ENCODE measurements at regions not wholly inside any gene's neighbourhood (a gene's known extent, or its start where the extent isn't known, plus 50 kb on each side); places are given as distances from the start of the nearest gene placed in this dataset.
"Not testable (repeated sequence)": the region's sequence is repeated elsewhere in the genome, so short reads cannot be mapped to it uniquely, and the experiment has no call there.

DNA sequence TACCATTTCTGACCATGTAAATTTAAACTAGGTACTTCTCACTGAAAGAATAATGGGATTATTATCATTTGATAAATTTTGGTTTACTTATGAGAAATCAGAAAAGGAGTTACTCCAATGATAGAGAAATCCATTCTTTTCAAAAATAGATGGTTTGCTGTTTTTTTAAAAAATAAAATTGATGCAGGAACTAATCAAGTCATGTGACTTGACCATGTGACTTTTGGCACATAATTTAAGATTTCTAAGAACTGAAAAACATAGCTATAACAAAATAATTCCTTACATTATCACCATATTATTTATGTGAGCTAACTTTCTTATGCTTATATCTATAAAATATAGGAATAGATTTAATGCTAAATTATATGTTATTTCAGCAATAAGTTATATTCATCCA, 247.1 kb upstream of the FIGN start:
- no peak overlapping the region for H3K27ac ChIP-seq
- TF ChIP-seq, protein P1, sequence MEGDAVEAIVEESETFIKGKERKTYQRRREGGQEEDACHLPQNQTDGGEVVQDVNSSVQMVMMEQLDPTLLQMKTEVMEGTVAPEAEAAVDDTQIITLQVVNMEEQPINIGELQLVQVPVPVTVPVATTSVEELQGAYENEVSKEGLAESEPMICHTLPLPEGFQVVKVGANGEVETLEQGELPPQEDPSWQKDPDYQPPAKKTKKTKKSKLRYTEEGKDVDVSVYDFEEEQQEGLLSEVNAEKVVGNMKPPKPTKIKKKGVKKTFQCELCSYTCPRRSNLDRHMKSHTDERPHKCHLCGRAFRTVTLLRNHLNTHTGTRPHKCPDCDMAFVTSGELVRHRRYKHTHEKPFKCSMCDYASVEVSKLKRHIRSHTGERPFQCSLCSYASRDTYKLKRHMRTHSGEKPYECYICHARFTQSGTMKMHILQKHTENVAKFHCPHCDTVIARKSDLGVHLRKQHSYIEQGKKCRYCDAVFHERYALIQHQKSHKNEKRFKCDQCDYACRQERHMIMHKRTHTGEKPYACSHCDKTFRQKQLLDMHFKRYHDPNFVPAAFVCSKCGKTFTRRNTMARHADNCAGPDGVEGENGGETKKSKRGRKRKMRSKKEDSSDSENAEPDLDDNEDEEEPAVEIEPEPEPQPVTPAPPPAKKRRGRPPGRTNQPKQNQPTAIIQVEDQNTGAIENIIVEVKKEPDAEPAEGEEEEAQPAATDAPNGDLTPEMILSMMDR (conservative IDR thresholded peaks at IDR 0.05; ENCODE audit: low read depth), result no peak
- DNase-seq (ENCODE audit: low spot score), result no peak
- ChIA-PET POLR2A (ENCODE audit: low non-redundant PET) (no interaction called here), CTCF (no interaction called here)

DNA sequence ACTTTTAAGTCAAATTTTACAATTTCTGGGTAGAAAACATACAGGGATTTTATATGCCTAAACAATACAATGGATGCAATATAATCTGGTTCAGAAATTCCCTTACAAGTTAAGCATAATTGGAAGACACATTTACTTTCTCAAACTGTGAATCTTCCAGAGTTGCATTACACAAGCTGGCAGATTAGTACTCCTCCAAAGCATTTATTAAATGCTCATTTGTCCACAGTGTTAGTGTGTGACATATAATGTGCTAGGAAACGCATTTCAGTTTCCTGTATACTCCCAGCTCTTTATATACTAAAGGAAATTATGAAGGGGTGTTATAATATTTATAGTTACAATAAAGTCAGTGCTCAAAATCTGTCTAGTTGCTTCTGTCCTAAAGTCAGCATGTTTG, 239.0 kb upstream of the FIGN start:
- H3K27ac ChIP-seq, result no peak overlapping the region
- CTCF ChIA-PET, result no interaction called here
- POLR2A ChIA-PET (ENCODE audit: low non-redundant PET), result no interaction called here
- no peak for DNase-seq (ENCODE audit: low spot score)
- TF ChIP-seq, protein P1 (conservative IDR thresholded peaks at IDR 0.05; ENCODE audit: low read depth), result no peak

DNA sequence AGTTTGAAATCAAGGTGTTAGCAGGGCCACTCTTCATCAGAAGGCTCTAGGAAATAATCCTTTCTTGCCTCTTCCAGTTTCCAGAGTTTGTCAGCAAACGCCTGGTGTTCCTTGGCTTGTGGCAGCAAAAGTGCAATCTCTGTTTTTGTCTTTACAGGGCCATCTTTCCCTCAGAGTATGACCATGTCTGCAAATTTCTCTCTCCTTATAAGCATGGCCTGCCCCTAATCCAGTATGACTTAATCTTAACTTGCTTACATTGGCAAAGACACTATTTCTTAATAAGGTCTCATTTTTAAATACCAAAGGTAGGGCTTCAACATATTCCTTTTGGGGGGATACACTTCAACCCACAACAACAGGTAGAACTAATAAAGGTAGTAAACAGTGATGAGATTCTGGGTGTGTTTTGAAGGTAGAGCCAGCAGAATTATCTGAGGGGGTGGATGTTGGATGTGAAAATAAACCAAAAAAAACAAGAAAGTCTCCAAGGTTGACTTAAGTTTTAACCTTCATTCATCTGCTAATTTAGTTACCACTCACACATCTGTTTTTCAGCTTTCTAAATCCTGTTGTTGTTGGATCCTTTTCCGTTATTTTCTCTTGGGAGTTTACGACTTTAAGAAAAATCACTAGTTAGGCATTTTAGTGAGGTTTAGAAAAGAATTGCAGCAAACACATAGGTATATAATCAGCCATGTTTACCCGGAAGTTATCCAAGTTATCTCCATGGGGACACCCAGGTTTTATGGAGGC, 234.4 kb upstream of the FIGN start:
- no peak overlapping the region for H3K27ac ChIP-seq
- ChIA-PET POLR2A (ENCODE audit: low non-redundant PET) (no interaction called here), CTCF (interaction anchor here (0.6 kb wide), 2 partner anchors 25 to 65 kb away, joined by 3 to 4 read pairs; no protein-coding TSS in a partner anchor)
- TF ChIP-seq, protein P1 (conservative IDR thresholded peaks at IDR 0.05; ENCODE audit: low read depth), result no peak
- no peak for DNase-seq (ENCODE audit: low spot score)

DNA sequence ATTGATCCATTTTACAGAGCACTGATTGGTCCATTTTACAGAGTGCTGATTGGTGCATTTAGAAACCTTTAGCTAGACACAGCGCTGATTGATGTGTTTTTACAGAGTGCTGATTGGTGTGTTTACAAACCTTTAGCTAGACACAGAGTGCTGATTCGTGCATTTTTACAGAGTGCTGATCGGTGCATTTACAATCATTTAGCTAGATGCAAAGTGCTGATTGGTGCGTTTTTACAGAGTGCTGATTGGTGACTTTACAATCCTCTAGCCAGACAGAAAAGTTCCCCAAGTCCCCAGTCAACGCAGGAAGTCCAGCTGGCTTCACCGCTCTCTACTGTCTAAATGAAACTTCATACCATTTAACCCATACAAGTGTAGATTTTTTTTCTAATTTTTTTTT, 228.5 kb upstream of the FIGN start:
- DNase-seq (ENCODE audit: low spot score); POLR2A ChIA-PET (ENCODE audit: low non-redundant PET); CTCF ChIA-PET; H3K27ac ChIP-seq: not testable (repeated sequence)

DNA sequence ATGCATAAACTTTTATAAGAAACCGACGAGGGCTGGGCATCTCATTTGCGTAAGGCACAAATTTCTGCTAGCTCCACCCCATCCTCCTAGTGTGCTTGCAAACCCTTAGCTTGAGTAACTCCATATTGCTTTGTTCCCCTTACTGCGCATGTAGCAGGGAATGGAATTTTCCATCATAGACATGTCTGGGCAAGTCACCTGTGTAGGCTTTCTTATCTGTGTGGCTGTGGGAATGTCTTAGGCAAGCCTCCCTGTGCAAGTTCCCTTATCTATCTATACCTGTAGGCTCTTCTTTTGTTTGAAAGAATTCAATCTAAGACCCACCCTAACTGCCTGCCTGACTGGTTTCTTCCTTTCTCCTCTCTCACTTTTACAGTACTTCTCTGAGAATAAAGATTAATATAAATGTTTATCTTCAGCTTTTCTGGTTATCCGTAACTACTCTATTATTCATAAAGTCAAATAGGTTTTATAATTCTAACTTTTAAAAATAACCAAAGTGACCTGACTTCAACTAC, 217.6 kb upstream of the FIGN start:
- TF ChIP-seq, protein P1 (conservative IDR thresholded peaks at IDR 0.05; ENCODE audit: low read depth), result no peak
- POLR2A ChIA-PET (ENCODE audit: low non-redundant PET), result no interaction called here
- H3K27ac ChIP-seq, result no peak overlapping the region
- no peak for DNase-seq (ENCODE audit: low spot score)
- CTCF ChIA-PET, result interaction anchor here (0.7 kb wide), 1 partner anchor 1995 kb away, joined by 5 read pairs; no protein-coding TSS in a partner anchor

DNA sequence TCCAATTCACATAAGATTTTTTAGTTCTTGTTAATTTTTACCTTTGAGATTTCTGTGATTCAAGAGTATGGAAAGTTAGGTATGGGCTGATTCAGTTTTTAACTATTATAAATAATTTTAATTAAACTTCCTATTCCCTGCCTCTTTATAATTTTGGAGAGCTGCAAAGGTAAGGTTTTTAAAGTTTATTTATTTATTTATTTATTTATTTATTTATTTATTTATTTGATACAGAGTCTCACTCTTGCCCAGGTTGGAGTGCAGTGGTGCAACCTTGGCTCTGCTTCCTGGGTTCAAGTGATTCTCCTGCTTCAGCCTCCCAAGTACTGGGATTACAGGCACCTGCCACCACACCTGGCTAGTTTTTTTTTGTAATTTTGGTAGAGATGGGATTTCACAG, 215.5 kb upstream of the FIGN start:
- POLR2A ChIA-PET (ENCODE audit: low non-redundant PET), result no interaction called here
- CTCF ChIA-PET, result no interaction called here
- TF ChIP-seq, protein P1 (conservative IDR thresholded peaks at IDR 0.05; ENCODE audit: low read depth), result no peak
- no peak overlapping the region for H3K27ac ChIP-seq
- DNase-seq (ENCODE audit: low spot score), result no peak

DNA sequence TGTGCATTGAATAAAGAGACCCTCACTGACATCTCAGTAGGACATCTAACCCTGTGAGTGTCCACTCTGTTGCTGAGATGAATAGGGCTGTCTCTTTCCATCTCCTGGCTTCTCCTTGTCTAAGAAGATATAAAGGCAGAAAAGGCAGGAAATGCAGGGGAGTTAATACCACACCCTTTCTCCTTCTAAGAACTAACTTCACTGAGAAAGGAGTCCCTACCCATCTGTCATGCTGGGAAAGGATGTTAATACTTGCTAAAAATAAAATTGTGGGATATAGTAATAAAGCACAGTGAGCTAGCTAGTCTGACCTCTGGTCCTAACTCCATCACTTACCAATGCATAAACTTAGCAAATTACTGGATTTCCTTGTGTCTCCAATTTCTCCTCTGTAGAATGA, 213.9 kb upstream of the FIGN start:
- no peak for DNase-seq (ENCODE audit: low spot score)
- CTCF ChIA-PET, result no interaction called here
- H3K27ac ChIP-seq, result no peak overlapping the region
- TF ChIP-seq, protein P1 (conservative IDR thresholded peaks at IDR 0.05; ENCODE audit: low read depth), result no peak
- POLR2A ChIA-PET (ENCODE audit: low non-redundant PET), result no interaction called here

All from RWPE1 (cell line).